HEK293T (cell line): ENCODE measurements at regions not wholly inside any gene's neighbourhood (a gene's known extent, or its start where the extent isn't known, plus 50 kb on each side); places are given as distances from the start of the nearest gene placed in this dataset.

Experiments
- BHLHE40 ChIP-seq: fragments of 450-650 bp; IDR thresholded peaks from 2 replicates; pipeline ENCODE4 v1.6.1; 2016; ENCODE audit warnings: mild to moderate bottlenecking, moderate library complexity, borderline replicate concordance
- TARDBP ChIP-seq: fragments of 450-650 bp; IDR thresholded peaks from 2 replicates; pipeline ENCODE4 v1.6.1; 2016

GRCh38 chr2:129885735-129886134 is 93.7 kb upstream of the RAB6C start:
- TF ChIP-seq BHLHE40 (no peak), TARDBP (no peak)
